ENCODE measurements at regions not wholly inside any gene's neighbourhood (a gene's known extent, or its start where the extent isn't known, plus 50 kb on each side); places are given as distances from the start of the nearest gene placed in this dataset.

- ATAC-seq (no peak), DNase-seq (no peak)
- Histone ChIP-seq H3K4me3 (no peak overlapping the region), H3K36me3 (no peaks in the 10 kb centered on the region), H3K9me3 (peaks cover 0 to 5% (median 0%) of the 10 kb centered on the region in 11 donors), H3K27ac (no peak overlapping the region), H3K27me3 (no peaks in the 10 kb centered on the region), H3K4me1 (no peaks in the 10 kb centered on the region)
- intact Hi-C loops (cut with DNase I) = no loop called here
- WGBS, 2 donors = 95 to 96% methylated on average over 1 of the region's 1 CpG
- no peak for TF ChIP-seq CTCF (IDR thresholded peaks at IDR 0.05)
Measured at GRCh38 chr5:106152569-106152968, 1518.2 kb downstream of the EFNA5 start.

- no peaks in the 10 kb centered on the region for H3K36me3 ChIP-seq
- no peak for ATAC-seq
- peaks cover 0 to 8% (median 0%) of the 10 kb centered on the region in 11 donors for H3K9me3 ChIP-seq
- H3K4me1 ChIP-seq = no peaks in the 10 kb centered on the region
- intact Hi-C loops (cut with DNase I) = no loop called here
- no peak overlapping the region for H3K4me3 ChIP-seq
- TF ChIP-seq CTCF (IDR thresholded peaks at IDR 0.05) = no peak
- no peak for DNase-seq
- H3K27me3 ChIP-seq = no peaks in the 10 kb centered on the region
- no peak overlapping the region for H3K27ac ChIP-seq
Measured at GRCh38 chr5:106142116-106142515, 1528.6 kb downstream of the EFNA5 start.

- Histone ChIP-seq H3K4me1 (no peaks in the 10 kb centered on the region), H3K4me3 (no peak overlapping the region), H3K36me3 (no peaks in the 10 kb centered on the region), H3K9me3 (peaks cover 0 to 8% (median 0%) of the 10 kb centered on the region in 11 donors), H3K27ac (no peak overlapping the region), H3K27me3 (no peaks in the 10 kb centered on the region)
- TF ChIP-seq CTCF (IDR thresholded peaks at IDR 0.05) = no peak
- 50 to 59% methylated on average over 2 of the region's 2 CpGs for WGBS, 2 donors
- no peak for ATAC-seq
- intact Hi-C loops (cut with DNase I) = no loop called here
- no peak for DNase-seq
Measured at GRCh38 chr5:106140101-106140500, 1530.6 kb downstream of the EFNA5 start.

GRCh38 chr5:106136061-106136460 lies 1534.7 kb downstream of the EFNA5 start:
- ATAC-seq (no peak), DNase-seq (no peak)
- intact Hi-C loops (cut with DNase I) = no loop called here
- peaks cover 0 to 8% (median 0%) of the 10 kb centered on the region in 11 donors for H3K9me3 ChIP-seq
- H3K4me3 ChIP-seq = no peak overlapping the region
- no peaks in the 10 kb centered on the region for H3K4me1 ChIP-seq
- no peak for TF ChIP-seq CTCF (IDR thresholded peaks at IDR 0.05)
- H3K36me3 ChIP-seq = no peaks in the 10 kb centered on the region
- H3K27me3 ChIP-seq = no peaks in the 10 kb centered on the region
- 44 to 48% methylated on average over 2 of the region's 2 CpGs for WGBS, 2 donors
- no peak overlapping the region for H3K27ac ChIP-seq

GRCh38 chr5:106135473-106135872 lies 1535.3 kb downstream of the EFNA5 start:
- intact Hi-C loops (cut with DNase I) = no loop called here
- ATAC-seq (no peak), DNase-seq (no peak)
- no peak for TF ChIP-seq CTCF (IDR thresholded peaks at IDR 0.05)
- H3K9me3 ChIP-seq = peaks cover 0 to 8% (median 0%) of the 10 kb centered on the region in 11 donors
- 82 to 88% methylated on average over 1 of the region's 1 CpG for WGBS, 2 donors
- H3K4me3 ChIP-seq = no peak overlapping the region
- H3K36me3 ChIP-seq = no peaks in the 10 kb centered on the region
- no peak overlapping the region for H3K27ac ChIP-seq
- no peaks in the 10 kb centered on the region for H3K4me1 ChIP-seq
- H3K27me3 ChIP-seq = no peaks in the 10 kb centered on the region
